Right lobe of liver (tissue), 4 donors: ENCODE measurements at regions not wholly inside any gene's neighbourhood (a gene's known extent, or its start where the extent isn't known, plus 50 kb on each side); places are given as distances from the start of the nearest gene placed in this dataset.

Experiments used
- POLR2A ChIP-seq: fragments of 450-650 bp; IDR thresholded peaks from one replicate; pipeline ENCODE4 v1.6.1; 2017; ENCODE audit warnings: antibody characterized with exemption, mild to moderate bottlenecking
- TF ChIP-seq, protein P1 (sequence below), 4 donors: fragments of 200-600 bp in 3 of 4; fragments of 450-650 bp in 1 of 4; IDR thresholded peaks; one replicate each; pipeline versions ENCODE4 v1.5.1 to v1.8.0; 2016 to 2022; ENCODE audit warnings: antibody characterized with exemption in 4 of 4, mild to moderate bottlenecking in 2 of 4
- donor health status: DM: no; HTN: no; CAD: no.
- donor health status: DM: no; HTN: no; CAD: no.
- donor health status: DM: no; HTN: yes; CAD: no.

GRCh38 chr2:175404839-175405238, 223.3 kb upstream of the ATP5MC3 start:
- TF ChIP-seq POLR2A = no peak
- TF ChIP-seq, protein P1, sequence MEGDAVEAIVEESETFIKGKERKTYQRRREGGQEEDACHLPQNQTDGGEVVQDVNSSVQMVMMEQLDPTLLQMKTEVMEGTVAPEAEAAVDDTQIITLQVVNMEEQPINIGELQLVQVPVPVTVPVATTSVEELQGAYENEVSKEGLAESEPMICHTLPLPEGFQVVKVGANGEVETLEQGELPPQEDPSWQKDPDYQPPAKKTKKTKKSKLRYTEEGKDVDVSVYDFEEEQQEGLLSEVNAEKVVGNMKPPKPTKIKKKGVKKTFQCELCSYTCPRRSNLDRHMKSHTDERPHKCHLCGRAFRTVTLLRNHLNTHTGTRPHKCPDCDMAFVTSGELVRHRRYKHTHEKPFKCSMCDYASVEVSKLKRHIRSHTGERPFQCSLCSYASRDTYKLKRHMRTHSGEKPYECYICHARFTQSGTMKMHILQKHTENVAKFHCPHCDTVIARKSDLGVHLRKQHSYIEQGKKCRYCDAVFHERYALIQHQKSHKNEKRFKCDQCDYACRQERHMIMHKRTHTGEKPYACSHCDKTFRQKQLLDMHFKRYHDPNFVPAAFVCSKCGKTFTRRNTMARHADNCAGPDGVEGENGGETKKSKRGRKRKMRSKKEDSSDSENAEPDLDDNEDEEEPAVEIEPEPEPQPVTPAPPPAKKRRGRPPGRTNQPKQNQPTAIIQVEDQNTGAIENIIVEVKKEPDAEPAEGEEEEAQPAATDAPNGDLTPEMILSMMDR (IDR thresholded peaks at IDR 0.05) = no peak
